ENCODE measurements at regions not wholly inside any gene's neighbourhood (a gene's known extent, or its start where the extent isn't known, plus 50 kb on each side); places are given as distances from the start of the nearest gene placed in this dataset.

GRCh38 chr2:133765658-133766057, 197.4 kb upstream of the NCKAP5 start:
- no peak overlapping the region for H3K4me3 ChIP-seq (ENCODE audit: low read depth, low read length)
- in situ Hi-C loops (cut with HindIII; ENCODE audit: low sequenced_read_pairs), result no loop called here
- DNase-seq (ENCODE audit: low read depth), result no peak
- no peak for TF ChIP-seq CTCF (IDR thresholded peaks at IDR 0.05; ENCODE audit: low read depth, low read length, missing control alignments)

- no peak overlapping the region for H3K4me3 ChIP-seq (ENCODE audit: low read depth, low read length)
- no peak for TF ChIP-seq CTCF (IDR thresholded peaks at IDR 0.05; ENCODE audit: low read depth, low read length, missing control alignments)
- in situ Hi-C loops (cut with HindIII; ENCODE audit: low sequenced_read_pairs), result no loop called here
- no peak for DNase-seq (ENCODE audit: low read depth)
Observed at GRCh38 chr2:133766164-133766832, 198.0 kb upstream of the NCKAP5 start.

GRCh38 chr2:133768256-133768655, 200.0 kb upstream of the NCKAP5 start:
- no peak for TF ChIP-seq CTCF (IDR thresholded peaks at IDR 0.05; ENCODE audit: low read depth, low read length, missing control alignments)
- no peak overlapping the region for H3K4me3 ChIP-seq (ENCODE audit: low read depth, low read length)
- DNase-seq (ENCODE audit: low read depth), result peak; percentile 52
- in situ Hi-C loops (cut with HindIII; ENCODE audit: low sequenced_read_pairs), result no loop called here

GRCh38 chr2:133768658-133769435, 200.6 kb upstream of the NCKAP5 start:
- no peak overlapping the region for H3K4me3 ChIP-seq (ENCODE audit: low read depth, low read length)
- no peak for TF ChIP-seq CTCF (IDR thresholded peaks at IDR 0.05; ENCODE audit: low read depth, low read length, missing control alignments)
- no peak for DNase-seq (ENCODE audit: low read depth)
- in situ Hi-C loops (cut with HindIII; ENCODE audit: low sequenced_read_pairs), result no loop called here

GRCh38 chr2:133773854-133774653, 205.8 kb upstream of the NCKAP5 start:
- in situ Hi-C loops (cut with HindIII; ENCODE audit: low sequenced_read_pairs), result no loop called here
- no peak for TF ChIP-seq CTCF (IDR thresholded peaks at IDR 0.05; ENCODE audit: low read depth, low read length, missing control alignments)
- no peak overlapping the region for H3K4me3 ChIP-seq (ENCODE audit: low read depth, low read length)
- no peak for DNase-seq (ENCODE audit: low read depth)

- TF ChIP-seq CTCF (IDR thresholded peaks at IDR 0.05; ENCODE audit: low read depth, low read length, missing control alignments), result no peak
- DNase-seq (ENCODE audit: low read depth), result peak; percentile 56
- H3K4me3 ChIP-seq (ENCODE audit: low read depth, low read length), result no peak overlapping the region
- in situ Hi-C loops (cut with HindIII; ENCODE audit: low sequenced_read_pairs), result no loop called here
Observed at GRCh38 chr2:133774654-133775015, 206.4 kb upstream of the NCKAP5 start.

Data from astrocyte of the cerebellum (primary cell).